HG03342 (cell line): ENCODE measurements at regions not wholly inside any gene's neighbourhood (a gene's known extent, or its start where the extent isn't known, plus 50 kb on each side); places are given as distances from the start of the nearest gene placed in this dataset.
"Not testable (repeated sequence)": the region's sequence is repeated elsewhere in the genome, so short reads cannot be mapped to it uniquely, and the experiment has no call there.

ENCODE experiments used
- ATAC-seq: cut with Tn5 transposase; IDR thresholded peaks from one replicate; pipeline ENCODE4 v1.9.1; 2021; ENCODE audit warnings: mild to moderate bottlenecking, moderate library complexity; ENCODE audit not compliant: unreplicated experiment

DNA sequence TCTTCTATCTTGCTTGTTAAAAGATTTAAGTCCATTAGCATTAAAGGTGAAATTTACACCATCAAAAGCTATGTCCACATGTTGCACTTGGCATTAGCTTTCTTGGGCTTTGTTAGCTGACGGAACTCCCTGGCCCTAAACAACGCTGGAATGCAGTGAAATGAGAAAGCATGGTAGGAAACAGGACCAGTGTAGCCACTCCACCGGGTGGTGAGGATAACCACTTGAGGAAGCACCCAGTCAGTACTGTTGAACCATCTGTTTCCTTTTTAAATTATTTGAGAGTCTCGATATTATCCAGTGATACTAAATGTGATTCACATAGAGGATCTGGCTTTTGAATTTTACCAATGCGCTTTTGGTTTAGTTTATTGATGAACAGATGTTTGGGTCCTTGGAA, 374.9 kb upstream of the NOX3 start:
- ATAC-seq: no peak

DNA sequence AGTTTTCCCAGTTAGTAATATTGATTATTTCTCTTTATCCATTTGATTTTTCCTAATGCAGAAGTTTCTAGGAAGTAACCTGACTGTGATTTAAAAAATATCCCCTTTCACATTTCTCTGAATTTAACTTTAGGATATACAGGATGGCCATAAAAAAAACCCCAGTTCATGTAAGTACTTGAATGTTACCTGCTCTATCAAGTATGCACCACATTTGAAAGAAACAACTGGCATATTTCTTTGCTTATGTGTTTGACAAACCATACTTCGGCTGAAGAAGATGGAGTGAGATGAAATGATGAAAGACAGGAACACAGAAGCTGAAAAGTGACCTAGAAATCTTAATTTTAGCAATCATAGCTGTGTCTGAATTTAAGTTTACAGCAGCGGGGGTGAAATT, 374.0 kb upstream of the NOX3 start:
- no peak for ATAC-seq

DNA sequence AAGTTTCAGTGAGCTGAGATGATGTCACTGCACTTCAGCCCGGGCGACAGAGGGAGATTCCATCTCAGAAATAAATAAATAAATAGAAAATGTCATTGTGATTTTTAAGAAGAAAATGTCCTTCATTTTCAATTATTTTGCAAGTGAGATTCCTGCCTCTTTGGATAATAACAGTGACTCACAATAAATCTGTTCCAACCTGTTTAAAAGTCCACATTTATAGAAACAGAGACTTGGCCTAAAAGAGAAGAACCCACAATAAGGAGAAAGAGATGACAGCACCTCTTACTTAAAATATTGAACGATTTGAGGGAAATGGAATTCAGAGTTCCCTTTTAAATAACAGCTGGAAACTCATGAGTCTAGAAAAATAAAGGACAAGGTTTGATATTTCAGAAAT, 373.4 kb upstream of the NOX3 start:
- no peak for ATAC-seq

DNA sequence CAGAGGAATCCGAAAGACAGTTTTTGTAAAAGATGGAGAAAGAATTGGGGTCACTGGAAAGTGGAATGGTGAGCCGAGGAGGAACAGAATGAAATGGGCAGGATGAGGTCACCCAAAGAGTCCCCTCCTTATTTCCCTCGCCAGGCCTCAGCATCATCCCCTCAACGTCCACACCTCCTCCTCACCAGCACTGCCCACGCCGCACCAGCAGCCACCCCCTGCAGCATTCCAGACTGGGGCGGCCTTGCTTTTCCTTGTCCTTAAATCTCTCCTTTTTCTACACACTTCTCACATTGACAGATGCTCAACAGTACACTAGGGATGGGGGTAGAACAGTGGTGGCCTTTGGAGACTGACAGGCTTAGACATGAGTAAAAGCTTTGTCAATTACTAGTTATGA, 363.1 kb upstream of the NOX3 start:
- ATAC-seq: no peak

DNA sequence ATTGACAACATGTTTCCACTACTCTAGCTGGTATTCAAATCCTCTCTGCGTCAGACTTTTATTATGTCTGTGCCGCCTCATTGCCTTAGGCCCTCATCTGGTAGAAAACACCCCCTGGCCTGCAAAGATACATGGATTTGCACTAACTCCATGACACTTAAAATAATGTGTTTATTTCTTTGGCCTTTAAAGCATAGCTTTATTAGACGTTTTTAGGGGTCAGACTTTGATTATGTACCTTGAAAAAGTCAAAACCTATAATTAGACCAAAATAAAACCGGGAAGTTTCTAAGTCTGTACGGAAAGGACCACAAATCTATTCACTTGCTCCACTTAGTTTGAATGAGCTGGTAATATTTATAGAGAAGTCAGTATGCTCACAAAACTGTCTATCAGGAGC, 357.9 kb upstream of the NOX3 start:
- ATAC-seq: no peak

DNA sequence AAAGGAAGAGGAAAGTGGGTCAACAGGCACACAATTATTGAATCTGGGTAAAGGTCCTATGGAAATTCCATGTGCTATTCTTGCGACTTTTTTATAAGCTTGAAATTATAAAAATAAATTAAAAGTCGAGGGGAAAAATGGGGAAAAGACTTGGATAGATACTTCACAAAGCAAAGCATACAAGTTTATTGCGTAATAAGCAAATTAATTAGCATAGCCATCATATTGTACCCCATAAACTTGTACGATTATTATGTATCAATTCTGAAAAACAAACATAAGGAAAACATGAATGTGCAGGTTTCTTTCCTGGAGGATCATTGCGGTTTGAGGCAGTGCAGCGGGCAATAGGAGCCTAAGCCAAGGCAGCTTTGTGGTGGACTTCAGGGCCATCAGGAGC, 351.6 kb upstream of the NOX3 start:
- no peak for ATAC-seq

DNA sequence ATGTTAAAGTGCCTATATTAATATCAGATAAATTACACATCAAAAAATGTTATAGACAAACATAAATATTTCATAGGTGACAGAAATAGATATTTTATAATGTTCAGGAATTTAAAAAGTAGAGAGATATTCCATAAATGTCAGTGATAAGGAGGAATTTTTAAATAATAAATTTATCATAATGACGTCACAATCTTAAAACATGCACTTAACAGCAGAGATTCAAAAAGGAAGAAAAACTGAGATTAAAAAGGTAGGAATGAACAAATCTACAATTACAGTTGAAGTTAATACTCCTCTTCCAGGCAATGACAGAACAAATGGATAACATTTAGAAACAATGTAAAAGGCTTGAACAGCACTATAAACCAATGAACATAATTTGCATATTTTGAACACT, 345.4 kb upstream of the NOX3 start:
- ATAC-seq: no peak

DNA sequence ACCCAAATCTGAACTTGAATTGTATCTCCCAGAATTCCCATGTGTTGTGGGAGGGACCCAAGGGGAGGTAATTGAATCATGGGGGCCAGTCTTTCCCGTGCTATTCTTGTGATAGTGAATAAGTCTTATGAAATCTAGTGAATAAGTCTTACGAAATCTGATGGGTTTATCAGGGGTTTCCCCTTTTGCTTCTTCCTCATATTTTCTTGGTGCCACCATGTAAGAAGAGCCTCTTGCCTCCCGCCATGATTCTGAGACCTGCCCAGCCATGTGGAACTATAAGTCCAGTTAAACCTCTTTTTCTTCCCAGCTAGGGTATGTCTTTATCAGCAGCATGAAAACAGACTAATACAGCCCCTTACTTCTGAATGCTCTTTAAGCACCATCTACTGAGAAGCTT, 343.2 kb upstream of the NOX3 start:
- not testable (repeated sequence) for ATAC-seq

DNA sequence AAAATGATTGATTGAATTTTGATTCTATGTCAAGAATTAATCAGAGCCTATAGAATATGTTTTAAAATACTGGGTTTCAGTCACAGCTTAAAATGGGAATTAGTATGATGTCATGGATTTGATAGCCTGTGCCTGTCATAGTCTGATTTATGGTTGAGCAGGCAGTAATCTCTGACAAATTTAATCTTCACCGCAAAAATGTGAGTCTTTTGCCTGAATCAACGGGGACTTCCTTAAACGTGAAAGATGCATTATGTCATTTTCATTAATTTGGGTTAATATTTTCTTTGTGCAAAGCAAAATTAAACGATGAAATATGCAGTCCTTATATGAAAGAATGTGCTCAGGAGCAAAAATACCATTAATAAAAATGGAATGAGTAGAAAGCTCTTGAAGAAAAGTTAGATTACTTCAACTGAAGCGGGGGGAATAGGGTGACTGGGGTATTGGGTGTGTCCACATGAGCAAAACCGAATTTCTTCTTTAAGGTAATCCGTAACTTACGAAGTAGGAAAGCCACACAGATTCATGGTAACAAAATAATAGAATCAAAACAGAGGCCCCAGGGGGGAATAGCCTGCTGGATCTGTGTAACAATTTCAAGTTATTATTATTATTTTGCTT, 339.6 kb upstream of the NOX3 start:
- no peak for ATAC-seq

DNA sequence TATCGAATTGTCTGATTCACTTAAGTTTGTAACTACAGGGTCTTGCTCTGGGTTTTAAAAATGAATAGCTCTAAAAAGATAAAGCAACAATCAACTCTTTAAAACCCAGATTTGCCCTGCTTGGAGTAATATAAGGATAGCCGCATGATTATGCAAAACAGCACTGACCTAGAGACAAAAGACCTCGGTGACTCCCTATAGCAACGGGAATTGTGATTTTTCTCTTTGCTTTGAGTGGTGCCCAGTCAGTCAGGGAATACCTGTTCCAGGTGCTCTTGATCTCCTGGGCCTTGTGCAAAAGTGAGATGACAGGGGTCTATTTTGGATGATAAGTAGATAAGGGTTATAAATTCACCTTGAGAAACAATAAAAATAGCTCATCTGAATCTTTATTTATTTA, 336.3 kb upstream of the NOX3 start:
- no peak for ATAC-seq

DNA sequence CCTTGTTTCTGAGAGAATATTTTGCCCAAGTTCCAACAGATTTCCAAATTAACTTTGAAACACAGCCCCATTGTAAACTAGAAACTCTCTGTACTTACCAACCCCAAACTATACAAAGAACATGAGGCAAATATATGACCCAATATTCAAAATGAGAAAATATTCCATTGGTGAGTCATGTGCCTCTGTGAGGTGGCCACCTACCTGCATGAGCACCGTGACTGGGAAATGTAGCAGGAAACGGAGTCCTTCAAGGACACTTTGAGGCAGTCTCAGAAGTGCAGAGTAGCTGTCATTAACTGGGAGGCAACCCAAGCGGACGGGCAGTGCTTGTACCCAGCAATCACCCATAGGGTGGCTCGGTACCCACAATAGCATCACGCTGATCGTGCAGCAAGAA, 335.5 kb upstream of the NOX3 start:
- ATAC-seq: no peak

DNA sequence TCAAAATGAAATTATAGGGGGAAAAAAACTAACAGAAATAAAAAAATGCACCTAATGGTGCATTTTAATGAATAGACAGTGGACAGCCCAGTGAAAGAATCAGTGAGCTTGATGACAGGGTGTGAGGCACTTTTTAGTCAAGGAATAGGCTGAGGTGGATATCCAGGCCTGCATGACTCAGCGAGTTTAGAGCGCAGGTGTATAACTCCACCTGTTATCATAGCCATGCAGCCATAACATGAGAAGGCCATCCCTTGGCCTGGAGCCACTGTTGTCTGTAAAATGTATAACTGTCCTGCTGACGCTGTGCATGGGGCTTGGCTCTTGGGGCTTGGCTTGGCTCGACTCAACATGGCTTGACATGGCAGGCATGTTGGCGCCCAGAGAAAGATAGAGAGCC, 331.5 kb upstream of the NOX3 start:
- ATAC-seq: no peak

DNA sequence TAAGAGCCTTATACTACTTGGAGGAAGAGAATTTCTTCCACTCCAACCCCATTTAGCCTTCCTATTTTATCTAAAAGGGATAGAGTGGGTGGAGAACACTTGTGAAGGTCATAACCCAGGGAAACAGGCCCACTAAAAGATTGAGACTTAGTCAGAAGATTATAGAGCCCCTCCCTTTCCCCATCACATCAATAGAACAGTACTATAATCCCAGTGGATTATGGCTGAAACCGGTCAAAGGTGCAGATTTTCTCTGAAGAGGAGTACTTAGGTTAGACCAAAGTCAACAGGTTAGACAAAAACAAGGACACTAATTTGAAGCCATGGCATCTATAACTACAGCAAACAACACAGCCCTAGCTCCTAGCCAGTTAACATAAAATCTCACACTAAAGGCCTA, 330.9 kb upstream of the NOX3 start:
- ATAC-seq: no peak

DNA sequence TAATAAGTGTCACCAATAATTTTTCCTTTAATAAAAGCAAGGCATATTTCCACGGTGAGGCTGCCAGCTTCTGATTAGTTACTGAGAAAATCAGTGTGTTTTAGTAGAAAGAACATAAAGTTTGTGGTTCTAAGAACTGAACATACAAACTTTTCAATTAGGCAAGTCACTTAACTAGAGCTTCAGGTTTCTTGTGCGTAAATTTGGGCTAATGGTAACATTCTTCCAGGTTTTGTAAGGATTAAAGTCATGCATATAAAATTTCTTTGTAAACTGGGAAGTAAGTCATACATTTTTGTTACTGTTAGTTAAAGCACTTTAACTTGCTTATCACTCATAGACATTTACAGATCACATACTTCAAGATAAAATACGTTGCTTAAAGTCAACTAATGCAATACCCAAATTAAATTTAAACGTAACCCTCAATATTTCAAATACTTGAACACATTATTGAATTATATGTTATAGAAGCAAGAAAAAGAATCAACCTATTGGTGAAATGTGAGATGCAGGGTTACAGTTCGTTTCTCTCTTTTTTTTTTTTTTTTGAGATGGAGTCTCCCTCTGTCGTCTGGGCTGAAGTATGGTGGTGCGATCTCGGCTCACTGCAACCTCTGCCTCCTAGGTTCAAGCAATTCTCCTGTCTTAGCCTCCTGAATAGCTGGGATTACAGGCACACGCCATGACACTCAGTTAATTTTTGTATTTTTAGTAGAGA, 327.3 kb upstream of the NOX3 start:
- ATAC-seq: no peak

DNA sequence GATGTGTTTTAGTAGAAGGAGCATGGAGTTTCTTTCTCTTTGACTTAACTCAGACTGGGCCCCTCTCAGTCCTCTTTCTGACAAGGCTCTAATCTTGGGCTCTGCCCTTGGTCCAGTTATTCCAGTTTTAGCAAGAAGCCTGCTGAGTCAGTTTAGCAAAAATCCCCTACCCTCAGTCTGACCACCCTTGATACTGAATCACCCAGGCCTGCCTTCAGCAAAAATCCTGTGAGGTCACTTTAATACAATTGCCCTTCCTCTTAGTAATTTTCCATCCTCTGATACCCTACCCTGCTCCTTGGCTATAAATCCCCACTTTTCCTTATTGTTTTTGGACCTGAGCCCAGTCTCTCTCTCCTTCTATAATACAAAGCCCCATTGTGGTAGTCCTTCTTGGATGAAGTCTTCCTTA, 326.7 kb upstream of the NOX3 start:
- ATAC-seq: no peak

DNA sequence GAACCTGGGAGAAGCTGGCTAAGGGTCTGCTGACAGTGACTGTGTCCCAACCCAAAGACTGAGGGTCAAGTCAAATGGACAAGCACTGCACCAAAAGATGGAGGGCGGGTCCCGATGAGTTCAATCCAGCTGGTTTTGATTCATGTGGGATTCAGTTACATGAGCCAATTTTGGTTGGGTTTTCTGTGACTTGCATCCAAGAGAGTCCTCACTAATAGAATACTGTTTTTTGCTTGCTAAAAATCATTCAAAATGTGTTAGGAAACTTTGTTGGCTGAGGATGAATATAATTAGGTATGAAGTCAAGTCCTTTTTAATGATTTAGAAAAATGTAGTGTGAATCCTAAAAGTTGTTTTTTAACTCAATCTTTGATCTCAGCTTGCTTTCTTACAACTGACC, 323.8 kb upstream of the NOX3 start:
- ATAC-seq: no peak

DNA sequence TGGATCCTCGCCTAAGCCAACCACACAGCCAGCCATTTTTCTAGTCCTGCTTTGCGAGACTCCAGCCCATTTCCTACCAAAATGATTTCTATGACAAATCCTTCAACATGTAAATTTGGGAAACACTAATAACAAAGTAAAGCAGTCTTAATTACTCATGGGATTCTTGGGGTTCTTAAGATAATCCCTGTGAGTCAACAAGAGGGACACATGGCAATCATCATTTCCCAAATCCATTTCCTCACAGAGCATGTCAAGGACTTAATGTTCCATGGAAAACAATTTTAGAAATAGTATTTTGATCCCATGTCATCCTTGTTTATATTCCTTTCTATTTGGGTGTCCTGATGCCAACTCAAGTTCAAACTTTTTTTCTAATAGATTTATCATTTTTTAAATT, 322.7 kb upstream of the NOX3 start:
- no peak for ATAC-seq

DNA sequence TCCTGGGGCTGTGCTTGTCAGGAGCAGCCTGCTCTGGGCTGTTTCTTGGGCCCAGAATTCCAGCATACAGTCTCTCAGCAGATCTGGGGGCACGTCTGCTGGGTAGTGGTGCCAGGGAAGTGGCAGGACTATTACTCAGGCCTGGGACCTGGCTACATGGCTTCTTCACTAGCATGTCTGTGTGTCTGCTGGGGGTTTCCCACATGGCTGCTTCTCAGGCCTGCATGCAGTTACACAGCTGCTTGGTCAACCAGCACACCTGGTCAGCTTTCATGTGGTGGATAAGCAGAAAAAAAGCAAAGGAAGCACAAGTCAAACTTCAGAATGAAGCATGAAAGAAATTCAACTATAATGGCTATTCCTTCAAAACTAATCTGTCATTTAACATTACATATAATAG, 316.2 kb upstream of the NOX3 start:
- ATAC-seq: no peak

DNA sequence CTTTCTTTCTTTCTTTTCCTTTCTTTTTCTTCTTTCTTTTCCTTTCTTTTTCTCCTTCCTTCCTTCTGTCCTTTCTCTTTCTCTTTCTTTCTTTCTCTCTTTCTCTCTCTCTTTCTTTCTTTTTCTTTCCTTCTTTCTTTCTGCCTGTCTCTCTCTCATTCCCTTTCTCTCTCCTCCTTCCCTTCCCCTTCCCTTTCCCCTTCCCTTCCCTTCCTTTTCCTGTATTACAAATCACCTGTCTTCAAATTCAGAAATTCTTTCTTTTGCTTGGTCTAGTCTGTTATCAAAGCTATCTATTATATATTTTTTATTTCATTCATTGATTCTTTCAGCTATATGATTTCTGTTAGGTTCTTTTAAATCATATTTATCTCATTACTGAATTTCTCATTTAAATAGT, 315.2 kb upstream of the NOX3 start:
- ATAC-seq: no peak

DNA sequence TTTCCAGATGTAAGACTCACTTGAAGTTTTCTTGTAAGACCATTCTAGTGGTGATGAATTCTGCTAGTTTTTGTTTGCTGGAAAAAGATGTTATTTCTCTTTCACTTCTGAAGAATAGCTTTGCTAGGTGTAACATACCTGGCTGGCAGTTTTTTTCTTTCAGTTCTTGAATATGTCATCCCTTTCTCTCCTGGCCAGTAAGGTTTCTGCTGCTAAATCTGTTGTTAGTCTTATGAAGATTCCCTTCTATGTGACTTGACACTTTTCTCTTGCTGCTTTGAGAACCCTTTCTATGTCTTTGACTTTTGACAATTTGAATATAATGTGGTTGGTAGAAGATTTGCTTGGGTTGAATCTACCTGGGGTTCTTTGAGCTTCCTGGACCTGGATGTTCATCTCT, 314.7 kb upstream of the NOX3 start:
- no peak for ATAC-seq

DNA sequence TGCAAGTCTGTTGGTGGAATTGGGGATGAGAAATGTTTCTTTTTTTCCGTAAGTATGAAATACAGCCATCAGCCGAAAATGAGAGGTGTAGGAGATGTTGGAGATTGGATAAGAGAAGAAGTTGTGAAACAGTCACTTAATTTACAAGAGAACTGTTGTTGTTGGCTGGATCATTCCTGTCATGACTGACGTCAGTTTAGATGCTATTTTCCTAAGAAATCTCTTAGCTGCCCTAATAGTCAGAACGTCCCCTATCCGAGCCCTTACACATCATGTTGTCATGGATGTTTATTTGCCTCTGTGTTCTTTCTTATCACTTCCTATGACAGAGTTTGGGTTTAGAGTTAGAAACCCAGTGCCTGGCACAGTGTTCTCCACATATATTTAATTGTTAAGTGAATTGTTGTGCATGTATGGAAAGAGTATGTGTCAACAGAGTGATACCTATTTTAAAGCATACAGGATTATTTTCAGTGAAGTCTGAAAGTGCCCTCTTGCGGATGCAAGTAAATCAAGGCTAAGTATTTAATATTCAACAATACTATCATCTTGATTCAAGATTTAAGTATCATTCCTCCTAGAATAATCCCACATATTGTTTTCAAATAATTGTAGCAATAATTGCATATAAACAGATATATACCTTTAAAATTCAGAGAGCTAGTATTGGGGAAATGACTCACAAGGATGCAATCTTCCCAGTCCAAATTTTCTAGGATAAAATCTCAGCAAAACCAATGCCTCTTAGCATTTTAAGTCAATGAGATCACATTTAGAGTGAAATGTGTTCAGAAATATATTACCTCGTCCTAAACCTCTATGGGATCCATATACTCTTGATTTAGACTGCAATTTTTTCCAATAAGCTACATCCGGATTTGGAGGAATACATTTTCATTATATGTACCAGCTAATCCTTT, 309.9 kb upstream of the NOX3 start:
- ATAC-seq: no peak

DNA sequence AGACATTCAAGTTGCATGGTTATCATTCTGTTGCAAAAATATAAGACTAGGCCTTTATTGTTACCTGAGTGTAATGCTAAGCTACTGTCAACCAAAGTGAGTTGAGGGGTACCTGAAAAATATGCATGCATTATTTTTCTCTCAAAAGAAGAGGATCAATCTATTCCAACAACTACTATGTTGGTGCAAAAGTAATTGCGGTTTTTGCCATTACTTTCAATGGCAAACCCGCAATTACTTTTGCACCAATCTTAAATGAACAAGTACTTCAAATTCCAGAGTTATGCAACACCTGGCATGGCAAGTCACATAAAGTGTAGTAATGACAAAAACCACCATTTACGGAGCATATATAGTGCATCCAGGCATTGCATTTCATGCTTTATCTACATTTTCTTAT, 307.0 kb upstream of the NOX3 start:
- no peak for ATAC-seq
